ENCODE measurements at regions not wholly inside any gene's neighbourhood (a gene's known extent, or its start where the extent isn't known, plus 50 kb on each side); places are given as distances from the start of the nearest gene placed in this dataset.
"Not testable (repeated sequence)": the region's sequence is repeated elsewhere in the genome, so short reads cannot be mapped to it uniquely, and the experiment has no call there.

DNA sequence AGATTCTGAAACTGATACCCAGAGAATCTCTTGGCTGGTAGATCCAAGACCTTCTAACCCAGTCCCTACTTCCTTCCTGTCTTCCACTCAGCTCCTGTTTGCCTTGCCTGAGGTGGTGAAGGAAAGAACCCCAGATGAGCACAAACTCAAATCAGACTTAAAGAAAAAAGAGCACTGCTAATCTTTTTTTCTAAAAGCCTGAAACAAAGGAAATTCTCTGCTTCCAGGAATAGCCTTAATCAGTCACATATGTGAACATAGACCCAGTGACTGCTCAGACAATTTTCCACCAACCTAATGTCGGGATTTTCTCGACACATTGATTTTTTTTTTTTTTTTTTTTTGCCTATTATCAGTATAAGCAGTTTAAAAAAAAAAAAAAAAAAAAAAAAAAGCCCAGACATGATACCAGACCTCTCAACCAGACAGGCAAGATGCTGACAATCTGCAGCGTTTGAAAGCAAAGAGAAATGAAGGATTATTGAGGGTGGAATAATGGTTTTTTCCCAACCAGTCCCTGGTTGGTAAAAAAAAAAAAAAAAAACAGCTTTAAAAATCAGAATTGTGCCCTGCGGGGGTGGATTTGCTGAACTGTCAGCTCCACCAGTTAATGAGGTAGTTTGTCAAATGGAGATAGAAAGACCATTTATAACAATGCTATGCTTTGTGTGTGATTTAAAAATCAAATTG, 256.8 kb upstream of the RARB start:
- Histone ChIP-seq H3K4me1 (ENCODE audit: control insufficient read depth, insufficient read depth, low read length) (peaks cover 37% of the 10 kb centered on the region), H3K36me3 (ENCODE audit: control insufficient read depth, insufficient read depth, low read length) (no peaks in the 10 kb centered on the region), H3K9me3 (ENCODE audit: control insufficient read depth, insufficient read depth, low read length) (peaks cover 7% of the 10 kb centered on the region; the same call in 1 of the 2 replicates), H3K9ac (ENCODE audit: low read depth, low read length) (no peak overlapping the region), H3K4me3 (ENCODE audit: low read depth, low read length) (no peak overlapping the region), H3K27me3 (ENCODE audit: control insufficient read depth, insufficient read depth, low read length) (no peaks in the 10 kb centered on the region), H3K27ac (ENCODE audit: low read depth, low read length) (no peak overlapping the region)

DNA sequence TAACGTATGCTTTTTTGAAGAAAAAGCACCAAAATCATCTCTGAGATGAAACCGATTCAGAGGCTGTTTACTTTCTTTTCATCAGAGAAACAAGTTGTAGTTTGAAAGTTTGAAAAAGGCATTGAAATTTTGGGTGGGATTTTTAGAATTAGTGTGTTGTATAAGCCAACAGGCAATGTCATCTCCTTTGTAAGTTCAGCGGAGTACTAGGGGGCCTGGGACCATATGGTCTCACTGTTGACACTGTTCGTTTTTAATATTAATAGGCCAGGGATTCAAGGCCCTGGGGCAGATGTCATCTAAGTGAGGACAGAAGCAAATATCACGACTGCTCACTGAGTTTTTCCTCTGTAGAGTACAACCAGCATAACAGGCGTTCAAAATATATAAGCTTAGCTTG, 256.2 kb upstream of the RARB start:
- Histone ChIP-seq H3K27me3 (ENCODE audit: control insufficient read depth, insufficient read depth, low read length) (no peaks in the 10 kb centered on the region), H3K9ac (ENCODE audit: low read depth, low read length) (no peak overlapping the region), H3K36me3 (ENCODE audit: control insufficient read depth, insufficient read depth, low read length) (no peaks in the 10 kb centered on the region), H3K9me3 (ENCODE audit: control insufficient read depth, insufficient read depth, low read length) (peaks cover 7% of the 10 kb centered on the region; the same call in 1 of the 2 replicates), H3K4me1 (ENCODE audit: control insufficient read depth, insufficient read depth, low read length) (peaks cover 37% of the 10 kb centered on the region), H3K27ac (ENCODE audit: low read depth, low read length) (no peak overlapping the region), H3K4me3 (ENCODE audit: low read depth, low read length) (no peak overlapping the region)

DNA sequence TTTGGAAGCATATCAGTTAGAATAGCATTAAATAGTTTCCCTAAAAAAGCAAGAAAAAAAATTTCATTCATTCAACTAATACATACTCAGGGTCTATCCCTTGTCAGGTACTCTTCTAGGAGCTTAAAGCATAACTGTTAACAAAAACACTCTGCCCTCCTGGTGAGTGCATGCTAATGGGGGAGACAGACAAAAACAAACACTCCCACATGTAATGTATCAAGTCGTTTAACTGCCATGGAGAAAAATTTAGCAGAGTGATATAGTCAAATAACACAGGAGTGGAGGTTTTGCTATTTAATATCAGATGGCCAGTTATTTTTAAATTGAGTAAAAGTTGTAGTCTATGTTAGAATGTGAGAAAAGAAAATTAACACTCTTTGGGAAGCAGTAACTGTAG, 254.5 kb upstream of the RARB start:
- Histone ChIP-seq H3K27me3 (ENCODE audit: control insufficient read depth, insufficient read depth, low read length) (no peaks in the 10 kb centered on the region), H3K27ac (ENCODE audit: low read depth, low read length) (no peak overlapping the region), H3K36me3 (ENCODE audit: control insufficient read depth, insufficient read depth, low read length) (no peaks in the 10 kb centered on the region), H3K4me1 (ENCODE audit: control insufficient read depth, insufficient read depth, low read length) (peaks cover 37% of the 10 kb centered on the region), H3K4me3 (ENCODE audit: low read depth, low read length) (no peak overlapping the region), H3K9me3 (ENCODE audit: control insufficient read depth, insufficient read depth, low read length) (peaks cover 6% of the 10 kb centered on the region; the same call in 1 of the 2 replicates), H3K9ac (ENCODE audit: low read depth, low read length) (no peak overlapping the region)

DNA sequence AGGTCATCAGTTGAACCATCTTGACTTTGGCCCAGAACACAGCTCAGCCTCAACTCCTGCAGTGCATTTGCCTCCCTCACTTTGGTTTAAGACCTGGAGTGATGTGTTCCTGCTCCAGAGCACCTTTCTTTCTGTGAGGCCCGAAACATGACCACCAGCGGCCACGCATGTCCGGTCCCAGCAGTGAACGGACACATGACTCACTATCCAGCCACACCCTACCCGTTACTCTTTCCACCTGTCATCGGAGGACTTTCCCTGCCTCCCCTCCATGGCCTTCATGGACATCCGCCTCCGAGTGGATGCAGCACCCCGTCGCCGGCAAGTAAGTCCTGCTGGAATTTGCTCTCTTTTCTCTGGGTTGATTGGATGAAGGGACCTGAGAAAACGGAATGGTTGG, 253.8 kb upstream of the RARB start:
- Histone ChIP-seq H3K36me3 (ENCODE audit: control insufficient read depth, insufficient read depth, low read length) (no peaks in the 10 kb centered on the region), H3K4me3 (ENCODE audit: low read depth, low read length) (no peak overlapping the region), H3K9ac (ENCODE audit: low read depth, low read length) (no peak overlapping the region), H3K4me1 (ENCODE audit: control insufficient read depth, insufficient read depth, low read length) (peaks cover 37% of the 10 kb centered on the region), H3K9me3 (ENCODE audit: control insufficient read depth, insufficient read depth, low read length) (no peaks in the 10 kb centered on the region), H3K27ac (ENCODE audit: low read depth, low read length) (no peak overlapping the region), H3K27me3 (ENCODE audit: control insufficient read depth, insufficient read depth, low read length) (no peaks in the 10 kb centered on the region)

DNA sequence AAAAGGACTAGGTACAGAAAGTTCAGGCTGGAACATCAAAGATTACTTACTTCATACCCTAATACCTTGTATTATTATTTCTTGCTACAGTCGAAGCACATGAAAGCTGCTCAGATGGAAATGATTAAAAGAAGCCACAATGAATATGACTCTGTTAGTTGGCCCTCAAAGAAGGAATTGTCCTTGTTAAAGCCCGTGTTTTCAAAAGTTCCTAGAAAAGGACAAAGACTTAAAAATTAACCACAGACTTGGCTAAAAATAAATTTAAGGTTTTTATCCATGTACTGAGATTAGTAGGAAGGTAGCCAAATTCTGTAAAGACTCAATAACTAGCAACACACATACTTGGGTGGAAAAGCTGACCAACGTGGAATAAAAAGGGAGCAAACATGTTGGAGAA, 251.0 kb upstream of the RARB start:
- H3K4me3 ChIP-seq (ENCODE audit: low read depth, low read length) = no peak overlapping the region
- H3K36me3 ChIP-seq (ENCODE audit: control insufficient read depth, insufficient read depth, low read length) = no peaks in the 10 kb centered on the region
- H3K27me3 ChIP-seq (ENCODE audit: control insufficient read depth, insufficient read depth, low read length) = no peaks in the 10 kb centered on the region
- H3K9me3 ChIP-seq (ENCODE audit: control insufficient read depth, insufficient read depth, low read length) = no peaks in the 10 kb centered on the region
- H3K27ac ChIP-seq (ENCODE audit: low read depth, low read length) = no peak overlapping the region
- H3K9ac ChIP-seq (ENCODE audit: low read depth, low read length) = no peak overlapping the region
- peaks cover 16% of the 10 kb centered on the region for H3K4me1 ChIP-seq (ENCODE audit: control insufficient read depth, insufficient read depth, low read length)

DNA sequence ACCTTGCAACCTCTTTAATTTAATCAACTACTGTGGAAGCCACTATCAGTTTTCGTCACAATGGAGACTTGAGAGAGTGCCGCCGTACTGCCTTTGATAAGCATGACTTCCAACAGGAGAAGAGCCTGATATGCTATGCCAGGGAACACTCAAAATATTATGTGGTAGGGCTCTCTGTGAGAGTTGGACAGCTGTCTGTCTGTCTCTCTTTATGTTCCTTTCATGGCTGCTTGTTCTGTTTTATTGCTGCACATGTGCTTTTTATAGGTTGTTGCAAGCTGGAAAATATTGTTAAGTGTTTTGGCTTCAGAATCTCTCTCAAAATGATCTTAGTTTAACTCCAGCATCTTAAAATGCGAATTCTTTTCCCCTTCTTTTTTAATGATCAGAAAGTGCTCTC, 249.4 kb upstream of the RARB start:
- Histone ChIP-seq H3K27me3 (ENCODE audit: control insufficient read depth, insufficient read depth, low read length) (no peaks in the 10 kb centered on the region), H3K27ac (ENCODE audit: low read depth, low read length) (no peak overlapping the region), H3K36me3 (ENCODE audit: control insufficient read depth, insufficient read depth, low read length) (no peaks in the 10 kb centered on the region), H3K9ac (ENCODE audit: low read depth, low read length) (no peak overlapping the region), H3K9me3 (ENCODE audit: control insufficient read depth, insufficient read depth, low read length) (no peaks in the 10 kb centered on the region), H3K4me1 (ENCODE audit: control insufficient read depth, insufficient read depth, low read length) (peaks cover 12% of the 10 kb centered on the region), H3K4me3 (ENCODE audit: low read depth, low read length) (no peak overlapping the region)

DNA sequence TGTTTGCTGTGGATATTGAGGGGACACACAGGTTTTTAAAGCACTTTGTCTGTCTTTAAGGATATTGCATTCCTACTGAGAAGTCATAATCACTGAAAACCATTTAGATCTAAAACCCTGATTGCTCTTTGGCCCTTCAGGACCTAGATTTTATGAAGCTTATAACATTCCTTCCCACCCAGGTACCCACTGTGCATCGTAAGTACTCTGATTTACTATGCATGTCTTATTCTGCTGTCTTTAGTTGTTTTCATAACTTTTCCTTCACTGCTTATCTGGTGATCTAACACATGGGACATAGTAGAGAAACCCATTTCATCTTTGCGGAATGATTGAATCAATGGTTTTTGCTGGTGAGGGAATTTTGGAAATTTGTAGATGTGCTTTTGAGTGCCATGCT, 247.0 kb upstream of the RARB start:
- H3K27me3 ChIP-seq (ENCODE audit: control insufficient read depth, insufficient read depth, low read length) = no peaks in the 10 kb centered on the region

DNA sequence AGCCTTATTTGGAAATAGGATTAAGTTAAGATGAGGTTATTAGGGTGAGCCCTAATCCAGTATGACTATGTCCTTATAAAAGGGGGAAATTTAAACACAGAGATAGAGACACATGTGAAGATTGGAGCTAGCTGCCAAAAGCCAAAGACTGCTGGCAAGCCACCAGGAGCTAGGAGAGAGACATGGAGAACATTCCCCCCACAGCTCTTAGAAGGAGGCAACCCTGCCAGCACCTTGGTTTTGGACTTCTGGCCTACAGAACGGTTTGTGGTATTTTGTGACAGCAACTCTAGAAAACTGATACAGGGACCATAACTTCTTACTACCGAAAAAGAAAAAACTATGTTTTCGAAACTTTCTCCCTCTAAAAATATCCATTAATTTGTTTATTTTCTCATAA, 245.3 kb upstream of the RARB start:
- no peaks in the 10 kb centered on the region for H3K9me3 ChIP-seq (ENCODE audit: control insufficient read depth, insufficient read depth, low read length)
- H3K4me1 ChIP-seq (ENCODE audit: control insufficient read depth, insufficient read depth, low read length) = no peaks in the 10 kb centered on the region; the same call in 1 of the 2 replicates
- no peaks in the 10 kb centered on the region for H3K27me3 ChIP-seq (ENCODE audit: control insufficient read depth, insufficient read depth, low read length)
- H3K9ac ChIP-seq (ENCODE audit: low read depth, low read length) = no peak overlapping the region
- H3K27ac ChIP-seq (ENCODE audit: low read depth, low read length) = no peak overlapping the region
- H3K36me3 ChIP-seq (ENCODE audit: control insufficient read depth, insufficient read depth, low read length) = no peaks in the 10 kb centered on the region
- H3K4me3 ChIP-seq (ENCODE audit: low read depth, low read length) = no peak overlapping the region

More for the DNA sequence above, 247.0 kb upstream of the RARB start:
- H3K9ac ChIP-seq (ENCODE audit: low read depth, low read length) = no peak overlapping the region
- H3K9me3 ChIP-seq (ENCODE audit: control insufficient read depth, insufficient read depth, low read length) = no peaks in the 10 kb centered on the region
- H3K27ac ChIP-seq (ENCODE audit: low read depth, low read length) = no peak overlapping the region
- H3K36me3 ChIP-seq (ENCODE audit: control insufficient read depth, insufficient read depth, low read length) = no peaks in the 10 kb centered on the region
- no peaks in the 10 kb centered on the region for H3K4me1 ChIP-seq (ENCODE audit: control insufficient read depth, insufficient read depth, low read length)
- H3K4me3 ChIP-seq (ENCODE audit: low read depth, low read length) = no peak overlapping the region

DNA sequence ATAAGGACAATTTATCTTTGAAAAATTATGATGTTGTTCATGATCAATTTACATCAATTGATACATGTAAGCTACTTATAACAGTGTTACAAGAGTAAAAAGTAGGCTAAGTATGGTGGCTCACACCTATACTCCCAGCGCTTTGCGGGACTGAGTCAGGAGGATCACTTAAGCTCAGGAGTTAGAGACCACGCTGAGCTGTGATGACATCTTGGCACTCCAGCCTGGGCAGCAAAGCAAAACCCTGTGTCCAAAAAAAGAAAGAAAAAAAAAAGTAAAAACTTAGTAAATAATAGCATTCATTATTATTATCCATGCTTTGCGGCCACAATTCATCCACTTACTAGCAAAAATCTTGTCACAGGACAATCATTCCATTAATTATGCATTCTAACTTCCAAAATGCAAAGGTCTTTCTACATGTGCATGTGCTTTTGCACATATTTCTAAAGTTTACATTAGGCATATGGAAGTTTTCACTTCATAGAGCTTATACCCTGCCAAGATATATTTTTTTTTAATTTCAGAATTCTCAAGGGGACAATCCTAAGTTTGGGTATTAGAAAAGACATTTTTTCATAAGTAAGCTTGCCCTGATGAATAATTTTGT, 243.3 kb upstream of the RARB start:
- no peaks in the 10 kb centered on the region for H3K36me3 ChIP-seq (ENCODE audit: control insufficient read depth, insufficient read depth, low read length)
- H3K27ac ChIP-seq (ENCODE audit: low read depth, low read length) = no peak overlapping the region
- no peak overlapping the region for H3K9ac ChIP-seq (ENCODE audit: low read depth, low read length)
- H3K4me1 ChIP-seq (ENCODE audit: control insufficient read depth, insufficient read depth, low read length) = no peaks in the 10 kb centered on the region; the same call in 1 of the 2 replicates
- H3K4me3 ChIP-seq (ENCODE audit: low read depth, low read length) = no peak overlapping the region
- no peaks in the 10 kb centered on the region for H3K27me3 ChIP-seq (ENCODE audit: control insufficient read depth, insufficient read depth, low read length)
- no peaks in the 10 kb centered on the region for H3K9me3 ChIP-seq (ENCODE audit: control insufficient read depth, insufficient read depth, low read length)

DNA sequence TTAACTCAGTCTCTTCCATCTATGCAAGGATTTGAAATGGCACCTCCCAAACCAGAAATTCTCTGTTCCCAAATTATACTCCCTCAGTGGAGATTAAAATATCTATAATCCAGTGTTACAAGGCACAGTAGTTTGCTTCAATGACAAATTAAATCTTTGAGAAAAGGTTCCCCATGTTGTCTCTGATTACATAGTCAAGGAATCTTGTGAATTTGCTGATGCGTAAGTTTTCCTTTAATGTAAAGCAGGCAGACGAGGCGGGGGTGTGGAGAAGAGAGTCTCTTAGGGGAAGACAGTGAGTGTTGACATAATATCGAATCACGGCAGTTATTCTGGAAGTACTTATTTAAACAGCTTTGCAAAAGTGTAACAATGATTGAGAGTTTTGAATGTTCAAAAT, 236.4 kb upstream of the RARB start:
- no peak overlapping the region for H3K4me3 ChIP-seq (ENCODE audit: low read depth, low read length)
- no peak overlapping the region for H3K9ac ChIP-seq (ENCODE audit: low read depth, low read length)
- H3K9me3 ChIP-seq (ENCODE audit: control insufficient read depth, insufficient read depth, low read length) = no peaks in the 10 kb centered on the region
- H3K27ac ChIP-seq (ENCODE audit: low read depth, low read length) = no peak overlapping the region
- H3K4me1 ChIP-seq (ENCODE audit: control insufficient read depth, insufficient read depth, low read length) = peaks cover 7% of the 10 kb centered on the region; the same call in 1 of the 2 replicates
- H3K36me3 ChIP-seq (ENCODE audit: control insufficient read depth, insufficient read depth, low read length) = no peaks in the 10 kb centered on the region
- H3K27me3 ChIP-seq (ENCODE audit: control insufficient read depth, insufficient read depth, low read length) = no peaks in the 10 kb centered on the region

DNA sequence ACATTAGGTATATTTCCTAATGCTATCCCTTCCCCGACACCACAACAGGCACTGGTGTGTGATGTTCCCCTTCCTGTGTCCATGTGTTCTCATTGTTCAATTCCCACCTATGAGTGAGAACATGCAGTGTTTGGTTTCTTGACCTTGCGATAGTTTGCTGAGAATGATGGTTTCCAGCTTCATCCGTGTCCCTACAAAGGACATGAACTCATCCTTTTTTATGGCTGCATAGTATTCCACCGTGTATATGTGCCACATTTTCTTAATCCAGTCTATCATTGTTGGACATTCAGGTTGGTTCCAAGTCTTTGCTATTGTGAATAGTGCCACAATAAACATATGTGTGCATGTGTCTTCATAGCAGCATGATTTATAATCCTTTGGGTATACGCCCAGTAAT, 228.5 kb upstream of the RARB start:
- not testable (repeated sequence) for H3K4me3 ChIP-seq (ENCODE audit: low read depth, low read length); H3K36me3 ChIP-seq (ENCODE audit: control insufficient read depth, insufficient read depth, low read length); H3K9me3 ChIP-seq (ENCODE audit: control insufficient read depth, insufficient read depth, low read length); H3K9ac ChIP-seq (ENCODE audit: low read depth, low read length); H3K4me1 ChIP-seq (ENCODE audit: control insufficient read depth, insufficient read depth, low read length); H3K27me3 ChIP-seq (ENCODE audit: control insufficient read depth, insufficient read depth, low read length); H3K27ac ChIP-seq (ENCODE audit: low read depth, low read length)
